HEK293 (cell line): ENCODE measurements at regions not wholly inside any gene's neighbourhood (a gene's known extent, or its start where the extent isn't known, plus 50 kb on each side); places are given as distances from the start of the nearest gene placed in this dataset.

Source experiments
- CTCF ChIA-PET: fragments of 350-600 bp; formaldehyde crosslinking; extraction: SDS; loops from one replicate; lab custom pipeline; 2021; ENCODE audit warnings: antibody characterized with exemption; lab: Yijun Ruan, JAX
- POLR2A ChIA-PET: fragments of 300-600 bp; formaldehyde crosslinking; extraction: SDS; loops from one replicate; lab custom pipeline; 2020; ENCODE audit warnings: antibody characterized with exemption, inconsistent platforms; lab: Yijun Ruan, JAX
- H3K27ac ChIP-seq: fragments of 200-500 bp; sonication (Bioruptor generic); 2 replicates; pipeline ENCODE4 v1.5.1; 2014; ENCODE audit warnings: low read depth, low read length, control low read depth, inconsistent platforms; ENCODE audit errors: extremely low read depth
- H3K36me3 ChIP-seq, 2 experiments: fragments of 200-500 bp in 1 of 2; sonication (Bioruptor generic) in 1 of 2; 1 replicate in 1 of 2; 2 replicates in 1 of 2; pipeline ENCODE4 v1.5.1; 2014 to 2017; ENCODE audit warnings: inconsistent platforms in 2 of 2, low read length in 2 of 2; ENCODE audit not compliant: control insufficient read depth in 2 of 2, insufficient read depth in 1 of 2
- H3K4me1 ChIP-seq: fragments of 200-500 bp; sonication (Bioruptor generic); 2 replicates; pipeline ENCODE4 v1.5.1; 2014; ENCODE audit warnings: mild to moderate bottlenecking, low read length, inconsistent platforms; ENCODE audit not compliant: control insufficient read depth, insufficient read depth
- H3K4me3 ChIP-seq: 2 replicates; pipeline ENCODE4 v1.5.1; 2011; ENCODE audit warnings: low read depth, mild to moderate bottlenecking, control low read depth, low read length, moderate library complexity
- H3K9me3 ChIP-seq: fragments of 200-500 bp; sonication (Bioruptor generic); 2 replicates; pipeline ENCODE4 v1.5.1; 2014; ENCODE audit warnings: low read depth, low read length, inconsistent platforms; ENCODE audit not compliant: control insufficient read depth, insufficient read depth
- BCL6B ChIP-seq: fragments of 450-650 bp; formaldehyde crosslinking; IDR thresholded peaks from 2 replicates; pipeline ENCODE4 v1.5.1; 2017; ENCODE audit warnings: missing biosample characterization, missing genetic modification characterization
- GLIS2 ChIP-seq: fragments of 450-650 bp; formaldehyde crosslinking; IDR thresholded peaks from 2 replicates; pipeline ENCODE4 v1.5.1; 2016; ENCODE audit warnings: missing biosample characterization, missing genetic modification characterization
- KLF1 ChIP-seq: fragments of 450-650 bp; formaldehyde crosslinking; IDR thresholded peaks from 2 replicates; pipeline ENCODE4 v1.5.1; 2016; ENCODE audit warnings: missing biosample characterization, missing genetic modification characterization
- KLF8 ChIP-seq: fragments of 450-650 bp; formaldehyde crosslinking; IDR thresholded peaks from 2 replicates; pipeline ENCODE4 v1.5.1; 2016; ENCODE audit warnings: missing biosample characterization, missing genetic modification characterization
- PRDM1 ChIP-seq: fragments of 450-650 bp; formaldehyde crosslinking; IDR thresholded peaks from 2 replicates; pipeline ENCODE4; 2016; ENCODE audit warnings: missing biosample characterization, missing genetic modification characterization
- RBAK ChIP-seq: fragments of 450-650 bp; formaldehyde crosslinking; IDR thresholded peaks from 2 replicates; pipeline ENCODE4 v1.5.1; 2016; ENCODE audit warnings: missing biosample characterization, missing genetic modification characterization
- SCRT1 ChIP-seq: fragments of 450-650 bp; formaldehyde crosslinking; IDR thresholded peaks from 2 replicates; pipeline ENCODE4 v1.5.1; 2016; ENCODE audit warnings: missing biosample characterization, missing genetic modification characterization, borderline replicate concordance
- SP3 ChIP-seq: fragments of 450-650 bp; formaldehyde crosslinking; IDR thresholded peaks from 2 replicates; pipeline ENCODE4 v1.5.1; 2016; ENCODE audit warnings: missing biosample characterization, missing genetic modification characterization
- YY1 ChIP-seq: fragments of 450-650 bp; formaldehyde crosslinking; IDR thresholded peaks from 2 replicates; pipeline ENCODE4 v1.5.1; 2018; ENCODE audit warnings: missing biosample characterization, missing genetic modification characterization
- YY2 ChIP-seq: fragments of 450-650 bp; formaldehyde crosslinking; IDR thresholded peaks from 2 replicates; pipeline ENCODE4 v1.5.1; 2016; ENCODE audit warnings: missing biosample characterization, missing genetic modification characterization
- ZBTB44 ChIP-seq: fragments of 450-650 bp; IDR thresholded peaks from 2 replicates; pipeline ENCODE4 v1.5.1; 2018; ENCODE audit warnings: missing biosample characterization, mild to moderate bottlenecking, missing genetic modification characterization
- ZBTB48 ChIP-seq: fragments of 450-650 bp; formaldehyde crosslinking; IDR thresholded peaks from 2 replicates; pipeline ENCODE4 v1.5.1; 2016; ENCODE audit warnings: missing biosample characterization, missing genetic modification characterization
- ZBTB7A ChIP-seq: fragments of 450-650 bp; formaldehyde crosslinking; IDR thresholded peaks from 2 replicates; pipeline ENCODE4 v1.5.1; 2016; ENCODE audit warnings: low read depth, missing biosample characterization, missing genetic modification characterization
- ZNF112 ChIP-seq: fragments of 450-650 bp; formaldehyde crosslinking; IDR thresholded peaks from 2 replicates; pipeline ENCODE4 v1.5.0; 2017; ENCODE audit warnings: missing biosample characterization, missing genetic modification characterization
- ZNF138 ChIP-seq: fragments of 450-650 bp; formaldehyde crosslinking; IDR thresholded peaks from 2 replicates; pipeline ENCODE4 v1.5.1; 2016; ENCODE audit warnings: missing biosample characterization, missing genetic modification characterization, borderline replicate concordance
- ZNF184 ChIP-seq: fragments of 450-650 bp; IDR thresholded peaks from 2 replicates; pipeline ENCODE4 v1.5.1; 2018; ENCODE audit warnings: missing biosample characterization, mild to moderate bottlenecking, missing genetic modification characterization
- ZNF221 ChIP-seq: fragments of 450-650 bp; formaldehyde crosslinking; IDR thresholded peaks from 2 replicates; pipeline ENCODE4 v1.5.1; 2017; ENCODE audit warnings: missing biosample characterization, missing genetic modification characterization, borderline replicate concordance
- ZNF24 ChIP-seq: fragments of 450-650 bp; formaldehyde crosslinking; IDR thresholded peaks from 2 replicates; pipeline ENCODE4 v1.5.1; 2016; ENCODE audit warnings: missing biosample characterization, missing genetic modification characterization
- ZNF280D ChIP-seq: fragments of 450-650 bp; formaldehyde crosslinking; IDR thresholded peaks from 2 replicates; pipeline ENCODE4 v1.5.1; 2016; ENCODE audit warnings: missing biosample characterization, missing genetic modification characterization
- ZNF561 ChIP-seq: fragments of 450-650 bp; IDR thresholded peaks from 2 replicates; pipeline ENCODE4 v1.5.1; 2018; ENCODE audit warnings: missing biosample characterization, missing genetic modification characterization, borderline replicate concordance
- ZNF585B ChIP-seq: fragments of 450-650 bp; formaldehyde crosslinking; IDR thresholded peaks from 2 replicates; pipeline ENCODE4 v1.5.1; 2016; ENCODE audit warnings: missing biosample characterization, missing genetic modification characterization
- ZNF600 ChIP-seq: fragments of 450-650 bp; formaldehyde crosslinking; IDR thresholded peaks from 2 replicates; pipeline ENCODE4 v1.5.1; 2016; ENCODE audit warnings: missing biosample characterization, missing genetic modification characterization
- ZNF610 ChIP-seq: fragments of 450-650 bp; formaldehyde crosslinking; IDR thresholded peaks from 2 replicates; pipeline ENCODE4 v1.5.1; 2016; ENCODE audit warnings: missing biosample characterization, missing genetic modification characterization, borderline replicate concordance
- ZSCAN16 ChIP-seq: fragments of 450-650 bp; formaldehyde crosslinking; IDR thresholded peaks from 2 replicates; pipeline ENCODE4 v1.5.1; 2016; ENCODE audit warnings: missing biosample characterization, missing genetic modification characterization
- TF ChIP-seq, protein P1 (sequence below): fragments of 450-650 bp; formaldehyde crosslinking; optimal IDR thresholded peaks from 2 replicates; pipeline ENCODE3; 2016; ENCODE audit warnings: missing biosample characterization, mild to moderate bottlenecking, missing genetic modification characterization
- TF ChIP-seq, protein P2 (sequence below): fragments of 450-650 bp; formaldehyde crosslinking; IDR thresholded peaks from 2 replicates; pipeline ENCODE4 v1.5.1; 2016; ENCODE audit warnings: missing biosample characterization, missing genetic modification characterization

DNA sequence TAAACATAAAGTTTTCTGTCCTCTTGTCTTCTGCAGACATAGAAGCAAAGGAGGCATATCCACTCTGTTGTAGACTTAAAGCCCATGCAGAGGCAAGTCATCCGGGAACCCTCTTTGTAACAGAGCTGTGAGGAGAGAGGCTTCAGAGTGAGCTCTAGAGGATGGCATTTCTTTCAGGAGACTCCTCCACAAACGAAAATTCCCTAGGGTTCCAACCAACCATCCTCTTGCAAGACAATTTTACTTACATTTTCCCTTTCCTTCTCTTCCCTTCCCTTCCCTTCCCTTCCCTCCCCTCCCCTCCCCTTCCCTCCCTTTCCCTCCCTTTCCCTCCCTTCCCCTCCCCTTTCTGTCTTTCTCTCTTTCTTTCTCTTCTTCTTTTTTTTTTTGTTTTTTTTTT lies 446.3 kb upstream of the MAP2 start:
- ChIA-PET POLR2A (no interaction called here), CTCF (no interaction called here)
- Histone ChIP-seq H3K36me3 (no peaks in the 10 kb centered on the region), H3K9me3 (no peaks in the 10 kb centered on the region), H3K4me1 (no peaks in the 10 kb centered on the region), H3K4me3 (no peak overlapping the region), H3K27ac (no peak overlapping the region)
- TF ChIP-seq, protein P1, sequence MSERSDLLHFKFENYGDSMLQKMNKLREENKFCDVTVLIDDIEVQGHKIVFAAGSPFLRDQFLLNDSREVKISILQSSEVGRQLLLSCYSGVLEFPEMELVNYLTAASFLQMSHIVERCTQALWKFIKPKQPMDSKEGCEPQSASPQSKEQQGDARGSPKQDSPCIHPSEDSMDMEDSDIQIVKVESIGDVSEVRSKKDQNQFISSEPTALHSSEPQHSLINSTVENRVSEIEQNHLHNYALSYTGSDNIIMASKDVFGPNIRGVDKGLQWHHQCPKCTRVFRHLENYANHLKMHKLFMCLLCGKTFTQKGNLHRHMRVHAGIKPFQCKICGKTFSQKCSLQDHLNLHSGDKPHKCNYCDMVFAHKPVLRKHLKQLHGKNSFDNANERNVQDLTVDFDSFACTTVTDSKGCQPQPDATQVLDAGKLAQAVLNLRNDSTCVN = no peak
- TF ChIP-seq ZNF221 (tag by site-specific recombination) = no peak
- no peak for TF ChIP-seq KLF8
- TF ChIP-seq GLIS2 (tag by site-specific recombination) = no peak
- TF ChIP-seq ZNF610 (tag by site-specific recombination) = no peak
- no peak for TF ChIP-seq BCL6B (tag by site-specific recombination)
- TF ChIP-seq ZNF280D = no peak
- no peak for TF ChIP-seq KLF1 (tag by site-specific recombination)
- no peak for TF ChIP-seq ZNF600 (tag by site-specific recombination)
- no peak for TF ChIP-seq YY2
- no peak for TF ChIP-seq ZBTB48 (tag by site-specific recombination)
- TF ChIP-seq, protein P2, sequence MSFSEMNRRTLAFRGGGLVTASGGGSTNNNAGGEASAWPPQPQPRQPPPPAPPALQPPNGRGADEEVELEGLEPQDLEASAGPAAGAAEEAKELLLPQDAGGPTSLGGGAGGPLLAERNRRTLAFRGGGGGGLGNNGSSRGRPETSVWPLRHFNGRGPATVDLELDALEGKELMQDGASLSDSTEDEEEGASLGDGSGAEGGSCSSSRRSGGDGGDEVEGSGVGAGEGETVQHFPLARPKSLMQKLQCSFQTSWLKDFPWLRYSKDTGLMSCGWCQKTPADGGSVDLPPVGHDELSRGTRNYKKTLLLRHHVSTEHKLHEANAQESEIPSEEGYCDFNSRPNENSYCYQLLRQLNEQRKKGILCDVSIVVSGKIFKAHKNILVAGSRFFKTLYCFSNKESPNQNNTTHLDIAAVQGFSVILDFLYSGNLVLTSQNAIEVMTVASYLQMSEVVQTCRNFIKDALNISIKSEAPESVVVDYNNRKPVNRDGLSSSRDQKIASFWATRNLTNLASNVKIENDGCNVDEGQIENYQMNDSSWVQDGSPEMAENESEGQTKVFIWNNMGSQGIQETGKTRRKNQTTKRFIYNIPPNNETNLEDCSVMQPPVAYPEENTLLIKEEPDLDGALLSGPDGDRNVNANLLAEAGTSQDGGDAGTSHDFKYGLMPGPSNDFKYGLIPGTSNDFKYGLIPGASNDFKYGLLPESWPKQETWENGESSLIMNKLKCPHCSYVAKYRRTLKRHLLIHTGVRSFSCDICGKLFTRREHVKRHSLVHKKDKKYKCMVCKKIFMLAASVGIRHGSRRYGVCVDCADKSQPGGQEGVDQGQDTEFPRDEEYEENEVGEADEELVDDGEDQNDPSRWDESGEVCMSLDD (tag by site-specific recombination) = no peak
- no peak for TF ChIP-seq ZBTB7A
- TF ChIP-seq YY1 (tag by site-specific recombination) = no peak
- no peak for TF ChIP-seq ZNF184 (tag by site-specific recombination)
- TF ChIP-seq ZBTB44 (tag by site-specific recombination) = no peak
- TF ChIP-seq ZNF24 (tag by site-specific recombination) = no peak

DNA sequence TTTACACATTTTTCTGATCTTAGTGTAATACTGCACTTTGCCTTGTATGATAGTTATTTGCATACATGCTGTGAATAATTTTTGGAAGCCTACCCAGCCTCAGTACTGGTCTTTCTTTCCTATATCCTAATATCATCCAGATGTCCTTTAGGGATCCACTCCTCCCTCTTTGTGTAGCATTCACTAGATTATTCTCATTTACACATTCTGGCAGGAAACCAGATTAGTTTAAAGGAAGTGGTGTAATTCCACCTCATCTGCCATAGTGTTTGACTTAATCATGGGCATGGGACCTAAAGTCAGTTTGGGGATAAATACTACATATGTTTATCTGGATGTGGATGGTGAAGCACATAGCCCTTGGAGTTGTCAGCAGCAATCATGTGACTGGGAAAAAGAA lies 444.9 kb upstream of the MAP2 start:
- POLR2A ChIA-PET = no interaction called here
- Histone ChIP-seq H3K4me1 (no peaks in the 10 kb centered on the region), H3K27ac (no peak overlapping the region), H3K36me3 (no peaks in the 10 kb centered on the region), H3K4me3 (no peak overlapping the region), H3K9me3 (no peaks in the 10 kb centered on the region)
- CTCF ChIA-PET = no interaction called here
- TF ChIP-seq ZNF561 (tag by site-specific recombination) (no peak), ZNF112 (tag by site-specific recombination) (no peak), ZNF585B (no peak), ZSCAN16 (no peak), PRDM1 (tag by site-specific recombination) (no peak), BCL6B (tag by site-specific recombination) (no peak), SCRT1 (tag by site-specific recombination) (no peak), ZNF221 (tag by site-specific recombination) (no peak), SP3 (no peak), RBAK (no peak), ZNF138 (tag by site-specific recombination) (no peak)
